IMR-90 (cell line): ENCODE measurements at regions not wholly inside any gene's neighbourhood (a gene's known extent, or its start where the extent isn't known, plus 50 kb on each side); places are given as distances from the start of the nearest gene placed in this dataset.

ENCODE experiments used
- ATAC-seq: fragments of 200-7000 bp; cut with Tn5 transposase; 2 replicates; pipeline ENCODE4 v1.9.1; 2020; ENCODE audit warnings: low read depth, mild to moderate bottlenecking, moderate library complexity
- BruUV-seq: library from RNA; stranded (reverse); fragments of 400-500 nt; replicated peaks from 2 replicates; lab custom pipeline; 2021; lab: Mats Ljungman, UMichigan
- CTCF ChIA-PET: fragments of 300-600 bp; formaldehyde crosslinking; extraction: SDS; loops from one replicate; lab custom pipeline; 2021; ENCODE audit warnings: antibody characterized with exemption; lab: Yijun Ruan, JAX
- POLR2A ChIA-PET: fragments of 300-600 bp; sonication (Branson Sonifier 250); formaldehyde crosslinking; loops from one replicate; lab custom pipeline; 2022; ENCODE audit warnings: antibody characterized with exemption; ENCODE audit not compliant: unreplicated experiment; lab: Charles Lee
- DNase-seq: peaks from one replicate; pipeline ENCODE4 v3.0.0; 2013
- H2AFZ ChIP-seq: replicated peaks from 2 replicates; pipeline ENCODE3; 2013; ENCODE audit warnings: low read length, mild to moderate bottlenecking; ENCODE audit not compliant: poor library complexity
- H2AK5ac ChIP-seq: 2 replicates; pipeline ENCODE4 v1.6.1; 2013; ENCODE audit warnings: low read depth, low read length, inconsistent platforms
- H2AK9ac ChIP-seq: replicated peaks from 2 replicates; pipeline ENCODE3; 2013; ENCODE audit warnings: mild to moderate bottlenecking, low read depth, low read length, moderate library complexity; ENCODE audit not compliant: poor library complexity
- H2BK120ac ChIP-seq: 2 replicates; pipeline ENCODE4 v1.6.1; 2013; ENCODE audit warnings: low read depth, low read length, inconsistent platforms
- H2BK15ac ChIP-seq: 3 replicates; pipeline ENCODE4 v1.6.1; 2013; ENCODE audit warnings: low read depth, low read length, inconsistent platforms
- H2BK20ac ChIP-seq: 2 replicates; pipeline ENCODE4 v1.6.1; 2013; ENCODE audit warnings: low read depth, mild to moderate bottlenecking, inconsistent platforms, low read length, moderate library complexity
- H2BK5ac ChIP-seq: 2 replicates; pipeline ENCODE4 v1.6.1; 2013; ENCODE audit warnings: mild to moderate bottlenecking, low read depth, low read length, inconsistent platforms; ENCODE audit not compliant: poor library complexity, severe bottlenecking
- H3K14ac ChIP-seq: replicated peaks from 2 replicates; pipeline ENCODE4 v1.6.1; 2013; ENCODE audit warnings: low read depth, low read length, inconsistent platforms
- H3K18ac ChIP-seq: 2 replicates; pipeline ENCODE4 v1.6.1; 2013; ENCODE audit warnings: low read depth, low read length, control low read depth
- H3K23ac ChIP-seq: 2 replicates; pipeline ENCODE4 v1.6.1; 2013; ENCODE audit warnings: low read depth, low read length, inconsistent platforms
- H3K27ac ChIP-seq: 2 replicates; pipeline ENCODE4 v1.5.1; 2013; ENCODE audit warnings: mild to moderate bottlenecking, control low read depth, low read length; ENCODE audit not compliant: insufficient read depth
- H3K27me3 ChIP-seq: 2 replicates; pipeline ENCODE4 v1.6.1; 2013; ENCODE audit warnings: low read length; ENCODE audit not compliant: control insufficient read depth, insufficient read depth
- H3K36me3 ChIP-seq: 2 replicates; pipeline ENCODE4 v1.6.1; 2013; ENCODE audit warnings: low read length, mixed read lengths; ENCODE audit not compliant: control insufficient read depth, insufficient read depth
- H3K4ac ChIP-seq: 2 replicates; pipeline ENCODE4 v1.6.1; 2013; ENCODE audit warnings: low read depth, low read length, inconsistent platforms
- H3K4me1 ChIP-seq: 2 replicates; pipeline ENCODE4 v1.6.1; 2013; ENCODE audit warnings: low read length, mixed read lengths; ENCODE audit not compliant: control insufficient read depth, insufficient read depth
- H3K4me2 ChIP-seq: 2 replicates; pipeline ENCODE4 v1.6.1; 2013; ENCODE audit warnings: low read depth, mild to moderate bottlenecking, control low read depth, low read length, moderate library complexity
- H3K4me3 ChIP-seq: 2 replicates; pipeline ENCODE4 v1.5.1; 2013; ENCODE audit warnings: low read depth, mild to moderate bottlenecking, control low read depth, low read length, moderate library complexity; ENCODE audit not compliant: insufficient read depth
- H3K56ac ChIP-seq: 2 replicates; pipeline ENCODE4 v1.6.1; 2013; ENCODE audit warnings: low read length, inconsistent platforms; ENCODE audit not compliant: insufficient read depth; ENCODE audit errors: extremely low read depth
- H3K79me1 ChIP-seq, 2 experiments: 2 replicates each; pipeline ENCODE4 v1.6.1; 2013; ENCODE audit warnings: low read length in 2 of 2, inconsistent platforms in 1 of 2, low read depth in 1 of 2
- H3K9ac ChIP-seq: 2 replicates; pipeline ENCODE4 v1.6.1; 2013; ENCODE audit warnings: low read depth, low read length, control low read depth
- H3K9me1 ChIP-seq: 2 replicates; pipeline ENCODE4 v1.6.1; 2013; ENCODE audit warnings: low read length, inconsistent platforms; ENCODE audit not compliant: insufficient read depth
- H3K9me3 ChIP-seq: 2 replicates; pipeline ENCODE4 v1.6.1; 2013; ENCODE audit warnings: low read length; ENCODE audit not compliant: control insufficient read depth, insufficient read depth
- H4K20me1 ChIP-seq: 2 replicates; pipeline ENCODE4 v1.6.1; 2013; ENCODE audit warnings: low read length, inconsistent platforms; ENCODE audit not compliant: insufficient read depth
- H4K5ac ChIP-seq: 2 replicates; pipeline ENCODE4 v1.6.1; 2013; ENCODE audit warnings: mild to moderate bottlenecking, low read depth, low read length, control low read depth
- H4K8ac ChIP-seq, 2 experiments: 2 replicates each; pipeline ENCODE4 v1.6.1; 2013; ENCODE audit warnings: low read depth in 2 of 2, low read length in 2 of 2, control low read depth in 1 of 2, inconsistent platforms in 1 of 2
- H4K91ac ChIP-seq: 2 replicates; pipeline ENCODE4 v1.6.1; 2013; ENCODE audit warnings: low read depth, low read length, inconsistent platforms; ENCODE audit not compliant: insufficient read depth
- RCOR1 ChIP-seq: IDR thresholded peaks from 2 replicates; pipeline ENCODE4 v1.6.1; 2012; ENCODE audit warnings: mild to moderate bottlenecking, low read length, improper control_type of control experiment; ENCODE audit not compliant: insufficient replicate concordance
- WGBS, 2 experiments: methylation state at CpG; one replicate each; pipeline versions ENCODE4 v1.1.5 to v1.1.7; 2013; ENCODE audit warnings: missing lambda C conversion rate in 2 of 2; ENCODE audit not compliant: insufficient read length in 1 of 2; ENCODE audit errors: extremely low coverage in 2 of 2; 5-methylcytosine and 5-hydroxymethylcytosine counted together
- dilution Hi-C: fragments of 300-500 bp; cut with HindIII; formaldehyde crosslinking; loops from one replicate; pipeline ENCODE4 v1.14.3; 2018; ENCODE audit warnings: low sequenced_read_pairs; ENCODE audit not compliant: unreplicated experiment
- in situ Hi-C: fragments of 300-500 bp; cut with MboI; formaldehyde crosslinking; loops from 3 replicates; pipeline ENCODE4 v1.14.3; 2019; ENCODE audit warnings: low sequenced_read_pairs, inconsistent platforms, mixed read lengths
- intact Hi-C: fragments of 100-400 bp; cut with micrococcal nuclease; formaldehyde crosslinking; loops from 2 replicates; pipeline ENCODE4 v1.10.0; 2022

- Histone ChIP-seq H2AK5ac (no peak overlapping the region), H3K4me3 (no peak overlapping the region), H3K9me1 (no peaks in the 10 kb centered on the region), H3K56ac (no peak overlapping the region), H3K79me1 (no peaks in the 10 kb centered on the region), H3K4me1 (no peaks in the 10 kb centered on the region), H3K23ac (no peak overlapping the region), H3K14ac (no peak overlapping the region), H3K36me3 (no peaks in the 10 kb centered on the region), H3K9ac (no peak overlapping the region), H2AFZ (no peak overlapping the region), H2AK9ac (no peak overlapping the region), H3K27me3 (peaks cover 1% of the 10 kb centered on the region), H2BK20ac (no peak overlapping the region), H3K18ac (no peak overlapping the region), H4K20me1 (no peaks in the 10 kb centered on the region), H3K4me2 (no peak overlapping the region), H4K8ac (no peak overlapping the region), H2BK120ac (no peak overlapping the region), H3K4ac (no peak overlapping the region), H2BK5ac (no peak overlapping the region), H4K91ac (no peak overlapping the region), H3K9me3 (no peaks in the 10 kb centered on the region), H2BK15ac (no peak overlapping the region), H3K27ac (no peak overlapping the region), H4K5ac (no peak overlapping the region)
- BruUV-seq: no TSS peak
- TF ChIP-seq RCOR1: no peak
- in situ Hi-C loops (no loop called here), intact Hi-C loops (no loop called here), dilution Hi-C loops (no loop called here)
- ATAC-seq (no peak), DNase-seq (no peak)
- POLR2A ChIA-PET: no interaction called here
- WGBS, 2 experiments: 0% methylated on average over 1 of the region's 4 CpGs; no CpG with 5 or more reads in 1 of the 2 experiments
- CTCF ChIA-PET: no interaction called here
These were observed 132.2 kb upstream of the SLC34A2 start for GRCh38 chr4:25523405-25523804.
